DOHH2 (cell line): ENCODE measurements at regions not wholly inside any gene's neighbourhood (a gene's known extent, or its start where the extent isn't known, plus 50 kb on each side); places are given as distances from the start of the nearest gene placed in this dataset.

Experiments used
- EZH2phosphoT487 ChIP-seq: fragments of 200-600 bp; sonication (generic); IDR thresholded peaks from 2 replicates; pipeline ENCODE4 v1.6.1; 2017; ENCODE audit warnings: borderline replicate concordance, mild to moderate bottlenecking, antibody characterized with exemption, low read length, moderate library complexity, mixed read lengths
- TF ChIP-seq, protein P1 (sequence below): fragments of 200-600 bp; sonication (generic); IDR thresholded peaks from one replicate; pipeline ENCODE4 v1.5.1; 2014; ENCODE audit warnings: antibody characterized with exemption, mild to moderate bottlenecking, low read depth, low read length; ENCODE audit not compliant: poor library complexity, severe bottlenecking

DNA sequence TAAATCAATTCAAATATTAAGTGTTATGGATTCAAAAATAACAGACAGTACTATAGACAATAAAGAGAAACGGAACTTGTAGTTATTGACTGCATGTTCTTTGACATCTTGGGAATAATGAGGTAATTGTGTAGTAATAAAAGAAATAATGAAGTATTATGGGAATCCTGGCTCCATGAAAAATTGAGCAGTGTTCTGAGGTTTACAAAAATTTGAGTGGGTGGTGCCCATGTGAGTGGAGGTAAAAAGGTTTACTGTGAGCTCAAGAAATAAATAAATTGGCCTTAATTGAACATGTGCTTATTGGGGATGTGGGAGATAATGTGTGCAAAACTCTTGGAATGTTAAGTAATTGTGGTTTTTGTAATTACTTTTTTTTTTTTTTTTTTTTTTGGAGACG, 1013.7 kb upstream of the GJE1 start:
- TF ChIP-seq, protein P1, sequence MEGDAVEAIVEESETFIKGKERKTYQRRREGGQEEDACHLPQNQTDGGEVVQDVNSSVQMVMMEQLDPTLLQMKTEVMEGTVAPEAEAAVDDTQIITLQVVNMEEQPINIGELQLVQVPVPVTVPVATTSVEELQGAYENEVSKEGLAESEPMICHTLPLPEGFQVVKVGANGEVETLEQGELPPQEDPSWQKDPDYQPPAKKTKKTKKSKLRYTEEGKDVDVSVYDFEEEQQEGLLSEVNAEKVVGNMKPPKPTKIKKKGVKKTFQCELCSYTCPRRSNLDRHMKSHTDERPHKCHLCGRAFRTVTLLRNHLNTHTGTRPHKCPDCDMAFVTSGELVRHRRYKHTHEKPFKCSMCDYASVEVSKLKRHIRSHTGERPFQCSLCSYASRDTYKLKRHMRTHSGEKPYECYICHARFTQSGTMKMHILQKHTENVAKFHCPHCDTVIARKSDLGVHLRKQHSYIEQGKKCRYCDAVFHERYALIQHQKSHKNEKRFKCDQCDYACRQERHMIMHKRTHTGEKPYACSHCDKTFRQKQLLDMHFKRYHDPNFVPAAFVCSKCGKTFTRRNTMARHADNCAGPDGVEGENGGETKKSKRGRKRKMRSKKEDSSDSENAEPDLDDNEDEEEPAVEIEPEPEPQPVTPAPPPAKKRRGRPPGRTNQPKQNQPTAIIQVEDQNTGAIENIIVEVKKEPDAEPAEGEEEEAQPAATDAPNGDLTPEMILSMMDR, result no peak
- no peak for TF ChIP-seq EZH2phosphoT487
